ENCODE measurements at regions not wholly inside any gene's neighbourhood (a gene's known extent, or its start where the extent isn't known, plus 50 kb on each side); places are given as distances from the start of the nearest gene placed in this dataset.

DNA sequence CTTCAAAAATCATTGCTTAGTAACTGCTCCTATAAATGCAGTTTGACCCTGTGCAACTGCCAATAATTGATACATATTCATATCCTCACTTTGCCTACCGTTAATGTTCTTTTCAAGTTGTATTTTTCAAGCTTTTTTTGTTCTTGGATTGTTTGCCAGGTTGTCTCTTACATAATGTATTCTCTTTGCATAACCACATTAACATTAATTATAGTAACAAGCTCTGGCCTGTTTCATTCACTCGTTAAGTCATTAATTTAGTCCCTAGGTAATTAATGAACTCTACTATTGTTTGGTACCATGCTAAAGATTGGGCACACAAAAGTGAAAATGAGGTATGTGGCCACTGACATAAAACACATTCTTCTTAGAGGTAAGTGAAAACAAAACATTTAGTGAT is 1338.8 kb downstream of the NSUN3 start:
- no peaks in the 10 kb centered on the region for H3K36me3 ChIP-seq (replicated peaks in 1 of 2; ENCODE audit: control extremely low read depth in 1 of 2, control insufficient read depth in 1 of 2, extremely low read depth in 1 of 2, insufficient read depth in 2 of 2, low read length in 1 of 2)
- H3K27me3 ChIP-seq (replicated peaks in 1 of 4; ENCODE audit: control extremely low read depth in 1 of 4, control insufficient read depth in 3 of 4, insufficient read depth in 4 of 4, low read length in 3 of 4): no peaks in the 10 kb centered on the region
- no peak overlapping the region for H3K9ac ChIP-seq (ENCODE audit: low read length)
- no peak overlapping the region for H3K4me3 ChIP-seq (ENCODE audit: control extremely low read depth in 1 of 5, extremely low read depth in 1 of 5, insufficient read depth in 1 of 5, low read depth in 2 of 5, low read length in 4 of 5)
- no peak for TF ChIP-seq CTCF (IDR thresholded peaks at IDR 0.05)
- no peak for TF ChIP-seq EZH2 (IDR thresholded peaks at IDR 0.05; ENCODE audit: borderline replicate concordance, insufficient read depth, low read depth, low read length, poor library complexity, severe bottlenecking)
- no peak overlapping the region for H2AFZ ChIP-seq (ENCODE audit: insufficient read depth, low read depth, low read length, poor library complexity, severe bottlenecking)
- Mint-ChIP-seq H3K4me3 (no peak overlapping the region), H3K27ac (no peak overlapping the region), H3K9me3 (ENCODE audit: insufficient read depth) (peaks cover 4% of the 10 kb centered on the region), H3K27me3 (no peaks in the 10 kb centered on the region), H3K4me1 (no peaks in the 10 kb centered on the region)
- no CpG with 5 or more reads among the region's 2 CpGs for WGBS (ENCODE audit: insufficient coverage)
- H3K79me2 ChIP-seq (ENCODE audit: control insufficient read depth, insufficient read depth, low read length): no peaks in the 10 kb centered on the region
- no peak overlapping the region for H3K27ac ChIP-seq (ENCODE audit: low read length in 2 of 2)
- intact Hi-C loops (cut with micrococcal nuclease): no loop called here
- no peak overlapping the region for H3K4me2 ChIP-seq (replicated peaks; ENCODE audit: low read depth, low read length, poor library complexity, severe bottlenecking)
- DNase-seq (no peak), ATAC-seq (ENCODE audit: low read depth) (no peak)
- ChIA-PET POLR2A (no interaction called here), CTCF (no interaction called here)
- H3K9me3 ChIP-seq (ENCODE audit: control extremely low read depth in 1 of 3, control insufficient read depth in 2 of 3, insufficient read depth in 1 of 3, low read length in 2 of 3): no peaks in the 10 kb centered on the region
- H4K20me1 ChIP-seq (ENCODE audit: control insufficient read depth, insufficient read depth, low read length, poor library complexity, severe bottlenecking): no peaks in the 10 kb centered on the region
- H3K4me1 ChIP-seq (ENCODE audit: control insufficient read depth in 2 of 2, insufficient read depth in 2 of 2, low read length in 2 of 2): no peaks in the 10 kb centered on the region

DNA sequence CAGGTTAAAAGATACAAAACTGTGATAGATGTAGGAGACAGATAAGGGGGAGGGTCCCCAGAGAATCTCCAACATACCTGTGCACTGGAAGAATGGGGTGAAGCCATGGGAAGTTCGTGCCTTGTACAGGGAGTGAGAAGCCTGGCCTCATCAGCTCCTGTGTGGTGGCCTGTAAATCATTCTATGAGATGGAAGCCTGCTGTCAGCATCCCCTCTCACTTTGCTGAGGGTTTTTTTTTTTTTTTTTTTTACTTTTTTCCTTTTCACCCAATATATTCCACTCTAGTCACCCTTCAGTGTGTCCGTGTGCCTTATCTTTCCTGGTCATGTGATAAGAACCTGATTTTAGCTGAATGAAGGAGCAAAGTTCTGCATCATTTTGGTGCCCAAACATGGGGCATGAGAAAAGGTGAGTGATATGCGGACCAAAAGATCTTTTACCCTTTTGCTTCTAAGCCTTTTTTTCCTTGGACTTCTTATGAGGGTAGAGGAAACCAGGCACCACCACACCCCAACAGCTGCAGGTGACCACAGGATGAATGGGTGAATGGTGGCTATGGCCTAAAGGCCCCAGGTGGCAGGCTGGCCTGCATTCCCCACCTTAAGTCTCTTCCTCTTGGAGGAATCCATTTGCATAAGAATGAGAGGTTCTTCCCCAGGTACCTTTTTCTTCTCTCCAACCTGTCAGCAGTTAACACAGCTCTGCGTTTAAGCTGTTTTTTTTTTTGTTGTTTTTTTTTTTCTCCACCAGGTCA is 1345.0 kb downstream of the NSUN3 start:
- intact Hi-C loops (cut with micrococcal nuclease): no loop called here
- no peaks in the 10 kb centered on the region for H3K4me1 Mint-ChIP-seq
- no peak overlapping the region for H3K4me2 ChIP-seq (replicated peaks; ENCODE audit: low read depth, low read length, poor library complexity, severe bottlenecking)
- H3K9me3 Mint-ChIP-seq (ENCODE audit: insufficient read depth): no peaks in the 10 kb centered on the region
- no peak for ATAC-seq (ENCODE audit: low read depth)
- H3K27me3 ChIP-seq (replicated peaks in 1 of 4; ENCODE audit: control extremely low read depth in 1 of 4, control insufficient read depth in 3 of 4, insufficient read depth in 4 of 4, low read length in 3 of 4): no peaks in the 10 kb centered on the region
- WGBS (ENCODE audit: insufficient coverage): 100% methylated on average over 1 of the region's 4 CpGs
- POLR2A ChIA-PET: no interaction called here
- peaks cover 0 to 3% (median 0%) of the 10 kb centered on the region in 3 donors for H3K9me3 ChIP-seq (ENCODE audit: control extremely low read depth in 1 of 3, control insufficient read depth in 2 of 3, insufficient read depth in 1 of 3, low read length in 2 of 3)
- no peaks in the 10 kb centered on the region for H3K79me2 ChIP-seq (ENCODE audit: control insufficient read depth, insufficient read depth, low read length)
- H3K4me3 Mint-ChIP-seq: no peak overlapping the region
- H3K36me3 ChIP-seq (replicated peaks in 1 of 2; ENCODE audit: control extremely low read depth in 1 of 2, control insufficient read depth in 1 of 2, extremely low read depth in 1 of 2, insufficient read depth in 2 of 2, low read length in 1 of 2): no peaks in the 10 kb centered on the region
- H3K9ac ChIP-seq (ENCODE audit: low read length): no peak overlapping the region
- H3K4me1 ChIP-seq (ENCODE audit: control insufficient read depth in 2 of 2, insufficient read depth in 2 of 2, low read length in 2 of 2): no peaks in the 10 kb centered on the region
- no peak overlapping the region for H3K27ac ChIP-seq (ENCODE audit: low read length in 2 of 2)
- no peaks in the 10 kb centered on the region for H4K20me1 ChIP-seq (ENCODE audit: control insufficient read depth, insufficient read depth, low read length, poor library complexity, severe bottlenecking)
- no peaks in the 10 kb centered on the region for H3K27me3 Mint-ChIP-seq
- H3K27ac Mint-ChIP-seq: no peak overlapping the region
- H2AFZ ChIP-seq (ENCODE audit: insufficient read depth, low read depth, low read length, poor library complexity, severe bottlenecking): no peak overlapping the region
- no peak for TF ChIP-seq CTCF (IDR thresholded peaks at IDR 0.05)
- no peak for TF ChIP-seq EZH2 (IDR thresholded peaks at IDR 0.05; ENCODE audit: borderline replicate concordance, insufficient read depth, low read depth, low read length, poor library complexity, severe bottlenecking)
- DNase-seq: no peak
- no peak overlapping the region for H3K4me3 ChIP-seq (ENCODE audit: control extremely low read depth in 1 of 5, extremely low read depth in 1 of 5, insufficient read depth in 1 of 5, low read depth in 2 of 5, low read length in 4 of 5)
- CTCF ChIA-PET: no interaction called here

All from B cell (primary cell).